Loucy (cell line): ENCODE measurements at regions not wholly inside any gene's neighbourhood (a gene's known extent, or its start where the extent isn't known, plus 50 kb on each side); places are given as distances from the start of the nearest gene placed in this dataset.

Source experiments
- H2AFZ ChIP-seq: fragments of 200-600 bp; sonication (generic); 2 replicates; pipeline ENCODE4 v1.6.0; 2016; ENCODE audit warnings: antibody characterized with exemption, mild to moderate bottlenecking, low read length, moderate library complexity
- H3F3A ChIP-seq: fragments of 200-600 bp; 2 replicates; pipeline ENCODE4 v1.6.0; 2016; ENCODE audit warnings: antibody characterized with exemption, low read depth, mild to moderate bottlenecking
- H3K27me3 ChIP-seq: fragments of 200-600 bp; sonication (generic); 2 replicates; pipeline ENCODE4 v1.6.1; 2014; ENCODE audit warnings: low read length, mild to moderate bottlenecking; ENCODE audit not compliant: insufficient read depth, poor library complexity, severe bottlenecking
- H3K36me3 ChIP-seq: fragments of 200-600 bp; sonication (generic); 2 replicates; pipeline ENCODE4 v1.6.1; 2016; ENCODE audit warnings: low read length; ENCODE audit not compliant: insufficient read depth
- H3K4me1 ChIP-seq: fragments of 200-600 bp; sonication (generic); 2 replicates; pipeline ENCODE4 v1.5.1; 2014; ENCODE audit warnings: low read length, mild to moderate bottlenecking; ENCODE audit not compliant: insufficient read depth, poor library complexity, severe bottlenecking
- H3K4me2 ChIP-seq: fragments of 200-600 bp; sonication (generic); 2 replicates; pipeline ENCODE4 v1.6.0; 2014; ENCODE audit warnings: antibody characterized with exemption, low read length, low read depth, mild to moderate bottlenecking; ENCODE audit not compliant: poor library complexity, severe bottlenecking
- H3K4me3 ChIP-seq: fragments of 200-600 bp; sonication (generic); 2 replicates; pipeline ENCODE4 v1.5.1; 2014; ENCODE audit warnings: low read length, mild to moderate bottlenecking, mixed read lengths; ENCODE audit not compliant: poor library complexity, severe bottlenecking
- H3K79me2 ChIP-seq: fragments of 200-600 bp; sonication (generic); 2 replicates; pipeline ENCODE4 v1.6.1; 2014; ENCODE audit warnings: low read length; ENCODE audit not compliant: insufficient read depth
- H3K9ac ChIP-seq: fragments of 200-600 bp; sonication (generic); 2 replicates; pipeline ENCODE4 v1.6.0; 2014; ENCODE audit warnings: mild to moderate bottlenecking, low read depth, low read length, moderate library complexity; ENCODE audit not compliant: poor library complexity, severe bottlenecking
- H3K9me2 ChIP-seq: fragments of 200-600 bp; sonication (generic); replicated peaks from 2 replicates; pipeline ENCODE4 v1.6.1; 2016; ENCODE audit warnings: low read depth, low read length, mixed read lengths
- H3K9me3 ChIP-seq: fragments of 200-600 bp; sonication (generic); 2 replicates; pipeline ENCODE4 v1.6.1; 2014; ENCODE audit warnings: mild to moderate bottlenecking, antibody characterized with exemption, low read length, low read depth; ENCODE audit not compliant: insufficient read depth
- H4K20me1 ChIP-seq: fragments of 200-600 bp; sonication (generic); 2 replicates; pipeline ENCODE4 v1.6.0; 2014; ENCODE audit warnings: antibody characterized with exemption, low read length, mild to moderate bottlenecking; ENCODE audit not compliant: insufficient read depth, poor library complexity, severe bottlenecking
- CTCF ChIP-seq: fragments of 200-600 bp; sonication (generic); conservative IDR thresholded peaks from 2 replicates; pipeline ENCODE4 v1.5.1; 2014; ENCODE audit warnings: mild to moderate bottlenecking, antibody characterized with exemption, low read length
- EZH2phosphoT487 ChIP-seq: fragments of 200-600 bp; IDR thresholded peaks from 2 replicates; pipeline ENCODE4 v1.6.1; 2018; ENCODE audit warnings: antibody characterized with exemption, mild to moderate bottlenecking, moderate library complexity, borderline replicate concordance

GRCh38 chr5:124895236-124895635 lies 148.8 kb upstream of the ZNF608 start:
- no peak overlapping the region for H2AFZ ChIP-seq
- TF ChIP-seq EZH2phosphoT487 (no peak), CTCF (no peak)
- H3K27me3 ChIP-seq = no peaks in the 10 kb centered on the region
- no peak overlapping the region for H3K4me3 ChIP-seq
- no peaks in the 10 kb centered on the region for H3K79me2 ChIP-seq
- no peaks in the 10 kb centered on the region for H3K36me3 ChIP-seq
- no peaks in the 10 kb centered on the region for H4K20me1 ChIP-seq
- no peaks in the 10 kb centered on the region for H3F3A ChIP-seq
- no peak overlapping the region for H3K4me2 ChIP-seq
- H3K9me3 ChIP-seq = no peaks in the 10 kb centered on the region
- no peaks in the 10 kb centered on the region for H3K9me2 ChIP-seq
- H3K4me1 ChIP-seq = peaks cover 2% of the 10 kb centered on the region
- no peak overlapping the region for H3K9ac ChIP-seq

GRCh38 chr5:124901081-124901480 lies 154.6 kb upstream of the ZNF608 start:
- H3K4me2 ChIP-seq = no peak overlapping the region

GRCh38 chr5:124902097-124902821 lies 155.8 kb upstream of the ZNF608 start:
- Histone ChIP-seq H3K9me2 (no peaks in the 10 kb centered on the region), H3K4me2 (peak overlapping the region; percentile 64), H2AFZ (no peak overlapping the region), H3K9me3 (no peaks in the 10 kb centered on the region), H3F3A (peaks cover 10% of the 10 kb centered on the region; the same call in 1 of the 2 replicates), H3K4me3 (peak overlapping the region; percentile 32), H3K79me2 (no peaks in the 10 kb centered on the region), H3K9ac (no peak overlapping the region), H4K20me1 (no peaks in the 10 kb centered on the region), H3K27me3 (no peaks in the 10 kb centered on the region), H3K36me3 (no peaks in the 10 kb centered on the region), H3K4me1 (peaks cover 40% of the 10 kb centered on the region)
- TF ChIP-seq CTCF = no peak

More at GRCh38 chr5:124901081-124901480, 154.6 kb upstream of the ZNF608 start:
- Histone ChIP-seq H4K20me1 (no peaks in the 10 kb centered on the region), H3K36me3 (no peaks in the 10 kb centered on the region), H3K9me2 (no peaks in the 10 kb centered on the region), H3K27me3 (no peaks in the 10 kb centered on the region), H3K4me1 (peaks cover 30% of the 10 kb centered on the region), H3K79me2 (no peaks in the 10 kb centered on the region), H2AFZ (no peak overlapping the region), H3F3A (peaks cover 10% of the 10 kb centered on the region; the same call in 1 of the 2 replicates), H3K9me3 (no peaks in the 10 kb centered on the region), H3K4me3 (no peak overlapping the region), H3K9ac (no peak overlapping the region)
- no peak for TF ChIP-seq EZH2phosphoT487
- no peak for TF ChIP-seq CTCF
